ENCODE measurements at regions not wholly inside any gene's neighbourhood (a gene's known extent, or its start where the extent isn't known, plus 50 kb on each side); places are given as distances from the start of the nearest gene placed in this dataset.

DNA sequence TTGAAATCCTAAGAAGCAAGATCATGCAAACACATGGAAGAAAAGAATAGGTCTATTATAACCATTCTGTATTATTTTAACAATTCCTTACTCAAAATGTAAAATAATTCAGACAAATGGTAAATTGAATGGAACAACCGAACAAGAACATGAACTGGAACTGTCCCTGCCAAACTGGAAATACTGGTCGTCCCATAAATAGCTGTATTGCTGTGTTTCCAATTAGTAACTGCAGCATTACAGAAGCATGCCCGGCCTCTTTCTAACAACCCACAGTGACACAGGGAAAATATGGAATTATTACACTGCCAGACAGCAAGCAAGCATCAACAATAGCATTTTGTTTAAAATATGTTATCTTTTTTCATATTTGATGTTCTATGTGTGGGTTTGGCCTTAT, 1138.5 kb upstream of the PHF14 start:
- TF ChIP-seq, protein P1, sequence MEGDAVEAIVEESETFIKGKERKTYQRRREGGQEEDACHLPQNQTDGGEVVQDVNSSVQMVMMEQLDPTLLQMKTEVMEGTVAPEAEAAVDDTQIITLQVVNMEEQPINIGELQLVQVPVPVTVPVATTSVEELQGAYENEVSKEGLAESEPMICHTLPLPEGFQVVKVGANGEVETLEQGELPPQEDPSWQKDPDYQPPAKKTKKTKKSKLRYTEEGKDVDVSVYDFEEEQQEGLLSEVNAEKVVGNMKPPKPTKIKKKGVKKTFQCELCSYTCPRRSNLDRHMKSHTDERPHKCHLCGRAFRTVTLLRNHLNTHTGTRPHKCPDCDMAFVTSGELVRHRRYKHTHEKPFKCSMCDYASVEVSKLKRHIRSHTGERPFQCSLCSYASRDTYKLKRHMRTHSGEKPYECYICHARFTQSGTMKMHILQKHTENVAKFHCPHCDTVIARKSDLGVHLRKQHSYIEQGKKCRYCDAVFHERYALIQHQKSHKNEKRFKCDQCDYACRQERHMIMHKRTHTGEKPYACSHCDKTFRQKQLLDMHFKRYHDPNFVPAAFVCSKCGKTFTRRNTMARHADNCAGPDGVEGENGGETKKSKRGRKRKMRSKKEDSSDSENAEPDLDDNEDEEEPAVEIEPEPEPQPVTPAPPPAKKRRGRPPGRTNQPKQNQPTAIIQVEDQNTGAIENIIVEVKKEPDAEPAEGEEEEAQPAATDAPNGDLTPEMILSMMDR (conservative IDR thresholded peaks at IDR 0.05 in 1 of 2, IDR thresholded peaks at IDR 0.05 in 1 of 2; ENCODE audit: extremely low read depth in 1 of 2, insufficient read depth in 1 of 2, low read depth in 1 of 2, low read length in 2 of 2) = no peak
- no peak for TF ChIP-seq EZH2 (IDR thresholded peaks at IDR 0.05; ENCODE audit: borderline replicate concordance, low read length)

Data from mammary epithelial cell (primary cell).